Ishikawa (cell line): ENCODE measurements at regions not wholly inside any gene's neighbourhood (a gene's known extent, or its start where the extent isn't known, plus 50 kb on each side); places are given as distances from the start of the nearest gene placed in this dataset.

Experiments used
- EGR1 ChIP-seq: IDR thresholded peaks from 2 replicates; pipeline ENCODE4 v1.6.1; 2012
- MAX ChIP-seq: IDR thresholded peaks from 2 replicates; pipeline ENCODE4 v1.6.1; 2012
- REST ChIP-seq: IDR thresholded peaks from 2 replicates; pipeline ENCODE4 v1.6.1; 2012; ENCODE audit warnings: low read depth, mild to moderate bottlenecking

DNA sequence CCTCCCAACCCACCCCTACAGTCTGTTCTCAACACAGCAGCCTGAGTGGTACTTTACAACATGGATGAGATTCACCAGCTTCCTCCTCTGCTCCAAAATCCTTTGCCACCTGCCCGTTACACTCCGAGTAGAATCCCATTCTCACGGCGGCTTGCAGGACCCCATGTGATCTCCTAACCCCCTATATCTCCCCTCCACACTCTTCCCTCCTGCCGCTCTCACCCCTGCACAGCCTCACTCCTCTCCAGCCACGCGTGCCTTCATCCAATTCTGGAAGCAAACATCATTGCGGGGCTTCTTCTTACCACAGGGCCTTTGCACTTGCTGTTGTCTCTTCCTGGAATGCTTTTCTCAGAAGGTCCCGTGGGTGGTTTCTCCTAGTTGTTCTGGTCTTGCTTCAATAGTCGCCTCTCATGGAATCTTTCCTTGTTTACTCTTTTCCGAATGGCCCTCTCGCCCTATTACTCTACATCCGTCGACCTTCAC lies 472.3 kb downstream of the CDH26 start:
- TF ChIP-seq REST (no peak), MAX (no peak), EGR1 (no peak)
